ENCODE measurements at regions not wholly inside any gene's neighbourhood (a gene's known extent, or its start where the extent isn't known, plus 50 kb on each side); places are given as distances from the start of the nearest gene placed in this dataset.

GRCh38 chr2:76446872-76447271, 736.2 kb upstream of the GCFC2 start:
- ChIA-PET POLR2A (no interaction called here), CTCF (no interaction called here)
- FAIRE-seq (no peak), DNase-seq (ENCODE audit: low read depth, low spot score) (no peak)
- intact Hi-C loops (cut with micrococcal nuclease) (no loop called here), dilution Hi-C loops (cut with MboI; ENCODE audit: extremely low pct_ligation_motif_present, low sequenced_read_pairs) (no loop called here)
- H3K4me1 ChIP-seq (ENCODE audit: control insufficient read depth, extremely low read depth, insufficient read depth, low read length): no peaks in the 10 kb centered on the region
- H3K4me2 ChIP-seq (ENCODE audit: insufficient read depth, low read length): no peak overlapping the region
- H3K4me3 ChIP-seq (replicated peaks in 1 of 3; ENCODE audit: insufficient read depth in 1 of 3, low read depth in 1 of 3, low read length in 3 of 3): no peak overlapping the region
- H3K9me1 ChIP-seq (replicated peaks; ENCODE audit: control insufficient read depth, extremely low read depth, insufficient read depth, low read length): no peaks in the 10 kb centered on the region
- no peak overlapping the region for H2AFZ ChIP-seq (ENCODE audit: low read depth, low read length)
- no peak overlapping the region for H3K9ac ChIP-seq (replicated peaks; ENCODE audit: extremely low read depth, insufficient read depth, low read length)
- H3K79me2 ChIP-seq (ENCODE audit: control insufficient read depth, insufficient read depth, low read length): no peaks in the 10 kb centered on the region
- TF ChIP-seq FOS (IDR thresholded peaks at IDR 0.05; ENCODE audit: borderline replicate concordance, insufficient read depth, low read length): no peak
- no peak for TF ChIP-seq CTCF (IDR thresholded peaks at IDR 0.05; ENCODE audit: extremely low read depth in 1 of 2, insufficient read depth in 1 of 2, low read depth in 1 of 2, low read length in 2 of 2)
- no peak for TF ChIP-seq EZH2 (IDR thresholded peaks at IDR 0.05; ENCODE audit: borderline replicate concordance, low read depth, low read length, severe bottlenecking)
- TF ChIP-seq POLR2A (IDR thresholded peaks at IDR 0.05; ENCODE audit: low read depth, low read length): no peak
- TF ChIP-seq POLR2AphosphoS5 (IDR thresholded peaks at IDR 0.05; ENCODE audit: insufficient read depth, low read depth, low read length): no peak
- TF ChIP-seq MYC (IDR thresholded peaks at IDR 0.05; ENCODE audit: low read depth, low read length): no peak
- no peak for TF ChIP-seq JUN (IDR thresholded peaks at IDR 0.05; ENCODE audit: borderline replicate concordance, insufficient read depth, insufficient read length, low read depth)
- TF ChIP-seq GATA2 (IDR thresholded peaks at IDR 0.05; ENCODE audit: insufficient read depth, insufficient read length, low read depth, low read length): no peak
- no peak for TF ChIP-seq MAX (IDR thresholded peaks at IDR 0.05; ENCODE audit: insufficient read depth, insufficient read length)
- H4K20me1 ChIP-seq (replicated peaks; ENCODE audit: control insufficient read depth, extremely low read depth, insufficient read depth, low read length): no peaks in the 10 kb centered on the region
- H3K9me3 ChIP-seq (replicated peaks; ENCODE audit: control insufficient read depth, insufficient read depth, low read length): no peaks in the 10 kb centered on the region
- no TSS peak for BruUV-seq (replicated peaks)
- H3K27me3 ChIP-seq (ENCODE audit: control insufficient read depth in 2 of 2, insufficient read depth in 2 of 2, low read length in 2 of 2): no peaks in the 10 kb centered on the region
- H3K27ac ChIP-seq (ENCODE audit: insufficient read depth, low read depth, low read length): no peak overlapping the region
- no peaks in the 10 kb centered on the region for H3K36me3 ChIP-seq (ENCODE audit: control insufficient read depth in 2 of 2, extremely low read depth in 1 of 2, insufficient read depth in 2 of 2, low read length in 2 of 2)

Measured in endothelial cell of umbilical vein (primary cell).